HepG2 (cell line): ENCODE measurements at regions not wholly inside any gene's neighbourhood (a gene's known extent, or its start where the extent isn't known, plus 50 kb on each side); places are given as distances from the start of the nearest gene placed in this dataset.

Experiments
- ATAC-seq: fragments of 200-7000 bp; cut with Tn5 transposase; 3 replicates; pipeline ENCODE4 v1.9.1; 2020; ENCODE audit warnings: mild to moderate bottlenecking, moderate library complexity
- BruUV-seq: library from RNA; stranded (reverse); fragments of 400-500 nt; replicated peaks from 2 replicates; lab custom pipeline; 2021; lab: Mats Ljungman, UMichigan
- CTCF ChIA-PET: fragments of 300-600 bp; formaldehyde crosslinking; extraction: SDS; loops from one replicate; lab custom pipeline; 2021; ENCODE audit warnings: low total read pairs, inconsistent platforms, low intra/inter-chr PET ratio; lab: Yijun Ruan, JAX
- POLR2A ChIA-PET: fragments of 350-600 bp; sonication (Branson Sonifier 250); formaldehyde crosslinking; loops from one replicate; lab custom pipeline; 2020; ENCODE audit warnings: antibody characterized with exemption, inconsistent platforms; lab: Yijun Ruan, JAX
- DNase-seq: peaks from one replicate; pipeline ENCODE4 v3.0.0-alpha.2; 2015; ENCODE audit warnings: low spot score
- FAIRE-seq: peaks from 3 replicates; lab custom pipeline; 2011; peaks lifted over from hg19 to GRCh38; lab: Jason Lieb, UNC
- H2AFZ ChIP-seq: one replicate; pipeline ENCODE4 v1.6.1; 2011; ENCODE audit warnings: low read length, inconsistent platforms
- H3K27ac ChIP-seq: fragments of 300-600 bp; 3 replicates; pipeline ENCODE4 v1.8.0; 2011; ENCODE audit warnings: mixed run types, mild to moderate bottlenecking, mixed read lengths, low read length, inconsistent platforms; ENCODE audit not compliant: insufficient read depth; ENCODE audit errors: extremely low read length
- H3K27me3 ChIP-seq, 2 experiments: fragments of 200-600 bp in 1 of 2; 2 replicates in 1 of 2; 3 replicates in 1 of 2; pipeline versions ENCODE4 v1.6.0 to v1.8.0; 2011; ENCODE audit warnings: low read length in 2 of 2, mild to moderate bottlenecking in 2 of 2, moderate library complexity in 2 of 2, inconsistent platforms in 1 of 2; ENCODE audit not compliant: insufficient read depth in 2 of 2, control insufficient read depth in 1 of 2
- H3K36me3 ChIP-seq, 2 experiments: fragments of 200-600 bp in 1 of 2; replicated peaks in 1 of 2; 2 replicates in 1 of 2; 3 replicates in 1 of 2; pipeline versions ENCODE4 v1.5.1 to v1.8.0; 2011; ENCODE audit warnings: low read length in 2 of 2, inconsistent platforms in 1 of 2; ENCODE audit not compliant: insufficient read depth in 2 of 2, control insufficient read depth in 1 of 2
- H3K4me1 ChIP-seq: 2 replicates; pipeline ENCODE4 v1.5.1; 2012; ENCODE audit warnings: low read length, inconsistent platforms; ENCODE audit not compliant: insufficient read depth
- H3K4me2 ChIP-seq: 2 replicates; pipeline ENCODE4 v1.6.0; 2011; ENCODE audit warnings: low read depth, low read length, inconsistent platforms
- H3K4me3 ChIP-seq, 3 experiments: fragments of 200-600 bp in 1 of 3; sonication (generic), shearing (Covaris generic) in 1 of 3; replicated peaks in 1 of 3; 2 replicates each; pipeline ENCODE4 v1.5.1; 2011 to 2016; ENCODE audit warnings: low read length in 3 of 3, inconsistent platforms in 2 of 3, low read depth in 2 of 3, mild to moderate bottlenecking in 2 of 3, control low read depth in 1 of 3, mixed read lengths in 1 of 3; ENCODE audit not compliant: insufficient read depth in 1 of 3
- H3K79me2 ChIP-seq: one replicate; pipeline ENCODE4 v1.6.1; 2011; ENCODE audit warnings: low read length, inconsistent platforms; ENCODE audit not compliant: insufficient read depth
- H3K9ac ChIP-seq: 2 replicates; pipeline ENCODE4 v1.6.0; 2011; ENCODE audit warnings: mild to moderate bottlenecking, low read depth, low read length, inconsistent platforms; ENCODE audit not compliant: insufficient read depth
- H3K9me3 ChIP-seq: 2 replicates; pipeline ENCODE4 v1.5.1; 2012; ENCODE audit warnings: mild to moderate bottlenecking, low read length
- H4K20me1 ChIP-seq: 2 replicates; pipeline ENCODE4 v1.6.0; 2011; ENCODE audit warnings: inconsistent platforms, mild to moderate bottlenecking, low read length, moderate library complexity; ENCODE audit not compliant: insufficient read depth
- ATF2 ChIP-seq: sonication (generic); formaldehyde crosslinking; IDR thresholded peaks from 2 replicates; pipeline ENCODE4 v1.4.0; 2020; ENCODE audit warnings: missing genetic modification reagents
- CBFB ChIP-seq: sonication (generic); formaldehyde crosslinking; IDR thresholded peaks from 2 replicates; pipeline ENCODE4 v1.4.0; 2020; ENCODE audit warnings: missing genetic modification reagents
- HMG20A ChIP-seq: IDR thresholded peaks from 2 replicates; pipeline ENCODE4 v1.6.1; 2016; ENCODE audit warnings: borderline replicate concordance
- HNF4G ChIP-seq, 2 experiments: sonication (generic) in 1 of 2; formaldehyde crosslinking in 1 of 2; IDR thresholded peaks; 2 replicates each; pipeline versions ENCODE4 v1.4.0 to v1.6.1; 2011 to 2020; ENCODE audit warnings: borderline replicate concordance in 2 of 2, low read depth in 2 of 2, mild to moderate bottlenecking in 2 of 2, low read length in 1 of 2, missing genetic modification reagents in 1 of 2, moderate library complexity in 1 of 2
- IKZF1 ChIP-seq: fragments of 450-650 bp; IDR thresholded peaks from 2 replicates; pipeline ENCODE4 v1.7.1; 2016
- KDM4B ChIP-seq: sonication (generic); formaldehyde crosslinking; IDR thresholded peaks from 2 replicates; pipeline ENCODE4 v1.4.0; 2020; ENCODE audit warnings: missing genetic modification reagents
- TIGD3 ChIP-seq: sonication (generic); formaldehyde crosslinking; IDR thresholded peaks from 2 replicates; pipeline ENCODE4 v1.5.1; 2020; ENCODE audit warnings: mild to moderate bottlenecking, missing genetic modification reagents, borderline replicate concordance
- ZNF766 ChIP-seq: sonication (generic); formaldehyde crosslinking; IDR thresholded peaks from 2 replicates; pipeline ENCODE4 v1.5.0; 2020; ENCODE audit warnings: missing genetic modification reagents, borderline replicate concordance
- WGBS: methylation state at CpG from one replicate; pipeline ENCODE4 v1.1.6; 2017; ENCODE audit warnings: low lambda C conversion rate; 5-methylcytosine and 5-hydroxymethylcytosine counted together
- in situ Hi-C: cut with HindIII; loops from 2 replicates; pipeline ENCODE4 v1.10.0; 2017; ENCODE audit warnings: low pct_unique_long_range_greater_than_20kb; ENCODE audit not compliant: extremely low pct_ligation_motif_present
- intact Hi-C: fragments of 100-400 bp; cut with micrococcal nuclease; formaldehyde crosslinking; loops from one replicate; pipeline ENCODE4 v1.10.0; 2022; ENCODE audit not compliant: unreplicated experiment

GRCh38 chrX:69065451-69065850 lies 99.8 kb downstream of the PJA1 start (continued):
- no peak for TF ChIP-seq ATF2
- TF ChIP-seq KDM4B: no peak
- TF ChIP-seq ZNF766 (CRISPR knock-in tag): no peak
- TF ChIP-seq IKZF1: no peak

- ChIA-PET CTCF (no interaction called here), POLR2A (no interaction called here)
- FAIRE-seq: no peak
Observed at GRCh38 chrX:69063486-69063885, 101.8 kb downstream of the PJA1 start.

More at GRCh38 chrX:69063486-69063885, 101.8 kb downstream of the PJA1 start:
- Histone ChIP-seq H3K79me2 (no peaks in the 10 kb centered on the region), H3K27ac (no peak overlapping the region), H3K9ac (no peak overlapping the region), H3K4me1 (no peaks in the 10 kb centered on the region), H4K20me1 (no peaks in the 10 kb centered on the region), H3K9me3 (no peaks in the 10 kb centered on the region), H3K36me3 (no peaks in the 10 kb centered on the region), H3K27me3 (no peaks in the 10 kb centered on the region), H3K4me3 (no peak overlapping the region), H2AFZ (no peak overlapping the region), H3K4me2 (no peak overlapping the region)
- no peak for TF ChIP-seq HNF4G (IDR thresholded peaks at IDR 0.05; ENCODE audit: borderline replicate concordance, low read depth, low read length)
- TF ChIP-seq HNF4G (CRISPR knock-in tag; IDR thresholded peaks at IDR 0.05; ENCODE audit: borderline replicate concordance, low read depth): no peak
- TF ChIP-seq HMG20A (CRISPR knock-in tag): no peak
- no peak for TF ChIP-seq TIGD3 (CRISPR knock-in tag)
- no peak for TF ChIP-seq CBFB (CRISPR knock-in tag)
- ATAC-seq (no peak), DNase-seq (no peak)
- 23% methylated on average over 4 of the region's 4 CpGs for WGBS
- no TSS peak for BruUV-seq
- in situ Hi-C loops: loop anchor here (10.0 kb wide), 1 partner anchor 239 kb away; the partner anchor contains the start of gene EFNB1
- intact Hi-C loops: no loop called here
